HFF-Myc (cell line): ENCODE measurements at regions not wholly inside any gene's neighbourhood (a gene's known extent, or its start where the extent isn't known, plus 50 kb on each side); places are given as distances from the start of the nearest gene placed in this dataset.

ENCODE experiments used
- DNase-seq: peaks from one replicate; pipeline ENCODE4 v3.0.0-alpha.2; 2011; ENCODE audit warnings: low read depth; ENCODE audit errors: extremely low read depth
- H3K4me3 ChIP-seq: replicated peaks from 2 replicates; pipeline ENCODE4 v1.5.1; 2011; ENCODE audit warnings: low read depth, mild to moderate bottlenecking, control low read depth, low read length
- TF ChIP-seq, protein P1 (sequence below): IDR thresholded peaks from 2 replicates; pipeline ENCODE4 v1.5.1; 2012; ENCODE audit warnings: mild to moderate bottlenecking, low read depth, low read length, control low read depth; ENCODE audit errors: missing control alignments

GRCh38 chr1:187079330-187079729, 250.6 kb downstream of the PLA2G4A start:
- H3K4me3 ChIP-seq, result no peak overlapping the region
- TF ChIP-seq, protein P1, sequence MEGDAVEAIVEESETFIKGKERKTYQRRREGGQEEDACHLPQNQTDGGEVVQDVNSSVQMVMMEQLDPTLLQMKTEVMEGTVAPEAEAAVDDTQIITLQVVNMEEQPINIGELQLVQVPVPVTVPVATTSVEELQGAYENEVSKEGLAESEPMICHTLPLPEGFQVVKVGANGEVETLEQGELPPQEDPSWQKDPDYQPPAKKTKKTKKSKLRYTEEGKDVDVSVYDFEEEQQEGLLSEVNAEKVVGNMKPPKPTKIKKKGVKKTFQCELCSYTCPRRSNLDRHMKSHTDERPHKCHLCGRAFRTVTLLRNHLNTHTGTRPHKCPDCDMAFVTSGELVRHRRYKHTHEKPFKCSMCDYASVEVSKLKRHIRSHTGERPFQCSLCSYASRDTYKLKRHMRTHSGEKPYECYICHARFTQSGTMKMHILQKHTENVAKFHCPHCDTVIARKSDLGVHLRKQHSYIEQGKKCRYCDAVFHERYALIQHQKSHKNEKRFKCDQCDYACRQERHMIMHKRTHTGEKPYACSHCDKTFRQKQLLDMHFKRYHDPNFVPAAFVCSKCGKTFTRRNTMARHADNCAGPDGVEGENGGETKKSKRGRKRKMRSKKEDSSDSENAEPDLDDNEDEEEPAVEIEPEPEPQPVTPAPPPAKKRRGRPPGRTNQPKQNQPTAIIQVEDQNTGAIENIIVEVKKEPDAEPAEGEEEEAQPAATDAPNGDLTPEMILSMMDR, result no peak
- no peak for DNase-seq

DNA sequence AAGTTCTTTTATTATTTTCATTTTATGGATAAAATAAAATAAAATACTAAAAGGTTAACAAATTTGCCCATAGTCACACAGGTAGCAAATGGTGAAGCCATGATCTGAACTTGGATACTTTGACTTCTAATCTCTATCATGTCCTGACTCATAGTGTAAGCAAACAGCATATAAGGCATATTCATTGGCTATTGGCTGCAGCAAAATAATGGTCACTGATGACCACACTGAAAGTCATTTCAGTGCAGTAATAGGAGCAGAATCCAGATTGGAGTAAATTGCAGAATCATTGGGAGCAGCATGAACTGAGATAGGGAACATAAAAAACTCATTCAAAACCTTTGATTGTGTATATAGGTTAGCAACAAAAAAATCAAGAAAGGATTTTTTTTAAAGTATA, 262.9 kb downstream of the PLA2G4A start:
- no peak for DNase-seq
- H3K4me3 ChIP-seq, result no peak overlapping the region
- TF ChIP-seq, protein P1, result no peak

GRCh38 chr1:187092104-187092503, 263.4 kb downstream of the PLA2G4A start:
- H3K4me3 ChIP-seq, result no peak overlapping the region
- DNase-seq, result no peak
- TF ChIP-seq, protein P1, result no peak

DNA sequence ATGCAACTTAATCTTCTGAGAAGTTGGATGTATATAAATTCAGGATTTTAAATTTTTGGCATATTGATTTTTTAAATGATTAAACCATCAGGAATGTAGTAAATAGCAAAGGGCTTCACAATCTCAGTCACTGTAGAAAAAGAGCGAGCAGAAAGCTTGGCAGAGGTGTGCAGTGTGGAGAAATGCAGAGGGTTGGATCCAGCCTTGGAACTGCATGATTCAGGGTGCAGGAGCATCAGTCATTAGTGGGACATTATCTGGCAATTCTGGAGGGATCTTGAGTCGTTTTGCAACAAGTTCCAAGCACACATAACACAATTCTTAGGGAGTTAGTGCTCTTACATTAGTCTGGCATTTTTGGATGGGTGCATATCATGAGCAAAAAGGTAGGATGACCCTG, 267.9 kb downstream of the PLA2G4A start:
- H3K4me3 ChIP-seq, result no peak overlapping the region
- no peak for DNase-seq
- TF ChIP-seq, protein P1, result no peak

DNA sequence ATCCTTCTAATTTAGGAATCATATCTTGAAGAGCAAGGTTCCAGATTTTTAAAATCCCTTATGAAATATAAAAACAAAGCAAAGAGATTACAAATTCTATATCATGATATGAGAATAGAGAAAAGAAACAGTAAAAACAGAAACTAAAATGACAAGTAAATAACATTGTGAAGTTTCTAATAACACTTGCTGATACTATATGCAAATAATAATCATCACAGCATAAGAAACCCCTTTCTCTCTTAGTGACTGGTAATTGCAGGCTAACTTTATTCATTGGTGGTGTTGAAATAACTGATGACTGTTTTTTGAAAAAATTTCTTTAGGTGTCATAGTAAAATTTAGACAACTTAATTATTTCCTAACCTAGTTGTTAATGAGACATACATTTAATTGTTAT, 281.6 kb downstream of the PLA2G4A start:
- DNase-seq, result no peak
- no peak overlapping the region for H3K4me3 ChIP-seq
- TF ChIP-seq, protein P1, result no peak

DNA sequence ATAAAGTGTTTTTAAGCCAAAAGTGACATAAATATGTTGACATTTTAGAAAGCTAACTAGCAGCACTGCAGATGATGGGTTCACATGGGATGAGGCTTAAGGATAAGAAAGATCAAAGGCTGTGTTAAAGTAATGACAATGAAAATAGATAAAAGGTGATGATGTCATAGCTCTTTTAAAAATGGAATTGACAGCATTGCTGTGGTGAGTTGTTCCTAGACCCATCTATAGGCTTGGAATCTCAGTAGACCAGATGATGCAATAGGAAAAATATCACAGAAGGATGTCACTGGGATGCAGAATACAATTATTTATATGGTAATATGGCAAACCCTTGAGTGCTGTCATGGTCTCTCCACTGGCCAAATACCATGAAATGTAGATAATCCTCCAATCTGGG, 286.0 kb downstream of the PLA2G4A start:
- TF ChIP-seq, protein P1, result no peak
- no peak overlapping the region for H3K4me3 ChIP-seq
- no peak for DNase-seq

DNA sequence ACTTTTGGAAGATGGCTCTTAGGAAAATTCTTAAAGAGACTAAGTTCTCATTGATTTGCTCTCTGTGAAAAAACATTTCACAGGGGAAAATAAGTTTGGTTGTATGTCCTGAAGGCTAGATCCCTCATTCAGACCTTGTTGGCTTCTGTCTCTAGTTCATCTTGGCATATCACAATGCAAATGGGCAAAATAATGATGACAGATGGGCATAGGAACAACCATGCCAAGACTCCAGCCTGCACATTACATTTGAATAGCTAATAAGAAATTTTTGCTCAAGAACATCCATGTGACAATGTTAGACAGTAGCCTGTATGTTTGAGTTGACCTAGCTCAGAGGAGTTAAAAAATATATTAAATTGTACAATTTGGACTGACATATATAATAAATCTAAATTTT, 292.9 kb downstream of the PLA2G4A start:
- DNase-seq, result no peak
- TF ChIP-seq, protein P1, result no peak
- H3K4me3 ChIP-seq, result no peak overlapping the region
